HepG2 (cell line): ENCODE measurements at regions not wholly inside any gene's neighbourhood (a gene's known extent, or its start where the extent isn't known, plus 50 kb on each side); places are given as distances from the start of the nearest gene placed in this dataset.

ENCODE experiments used
- DMTF1 ChIP-seq: sonication (generic); formaldehyde crosslinking; IDR thresholded peaks from 2 replicates; pipeline ENCODE4 v1.4.0; 2020; ENCODE audit warnings: mild to moderate bottlenecking, missing genetic modification reagents
- HMG20B ChIP-seq: conservative IDR thresholded peaks from 2 replicates; pipeline ENCODE4 v1.6.1; 2016; ENCODE audit warnings: missing genetic modification reagents, missing compliant biosample characterization
- MEIS2 ChIP-seq: sonication (generic); formaldehyde crosslinking; IDR thresholded peaks from 2 replicates; pipeline ENCODE4 v1.9.0; 2021; ENCODE audit warnings: mild to moderate bottlenecking, missing genetic modification reagents
- UBTF ChIP-seq: sonication (generic); formaldehyde crosslinking; IDR thresholded peaks from 2 replicates; pipeline ENCODE4 v1.4.0; 2020; ENCODE audit warnings: mild to moderate bottlenecking, missing genetic modification reagents
- ZFP82 ChIP-seq: sonication (generic); formaldehyde crosslinking; IDR thresholded peaks from 2 replicates; pipeline ENCODE4 v1.5.1; 2020; ENCODE audit warnings: mild to moderate bottlenecking, missing genetic modification reagents, borderline replicate concordance
- TF ChIP-seq, protein P1 (sequence below), 2 experiments: IDR thresholded peaks; 2 replicates each; pipeline ENCODE4 v1.6.1; 2011 to 2012; ENCODE audit warnings: low read length in 2 of 2, borderline replicate concordance in 1 of 2, low read depth in 1 of 2, mild to moderate bottlenecking in 1 of 2, moderate library complexity in 1 of 2
- TF ChIP-seq, protein P2 (sequence below): sonication (generic); formaldehyde crosslinking; IDR thresholded peaks from 2 replicates; pipeline ENCODE4 v1.4.0; 2020; ENCODE audit warnings: missing genetic modification reagents

- TF ChIP-seq UBTF (CRISPR knock-in tag) (no peak), MEIS2 (CRISPR knock-in tag) (no peak), DMTF1 (CRISPR knock-in tag) (no peak), ZFP82 (CRISPR knock-in tag) (no peak), HMG20B (no peak)
- TF ChIP-seq, protein P1, sequence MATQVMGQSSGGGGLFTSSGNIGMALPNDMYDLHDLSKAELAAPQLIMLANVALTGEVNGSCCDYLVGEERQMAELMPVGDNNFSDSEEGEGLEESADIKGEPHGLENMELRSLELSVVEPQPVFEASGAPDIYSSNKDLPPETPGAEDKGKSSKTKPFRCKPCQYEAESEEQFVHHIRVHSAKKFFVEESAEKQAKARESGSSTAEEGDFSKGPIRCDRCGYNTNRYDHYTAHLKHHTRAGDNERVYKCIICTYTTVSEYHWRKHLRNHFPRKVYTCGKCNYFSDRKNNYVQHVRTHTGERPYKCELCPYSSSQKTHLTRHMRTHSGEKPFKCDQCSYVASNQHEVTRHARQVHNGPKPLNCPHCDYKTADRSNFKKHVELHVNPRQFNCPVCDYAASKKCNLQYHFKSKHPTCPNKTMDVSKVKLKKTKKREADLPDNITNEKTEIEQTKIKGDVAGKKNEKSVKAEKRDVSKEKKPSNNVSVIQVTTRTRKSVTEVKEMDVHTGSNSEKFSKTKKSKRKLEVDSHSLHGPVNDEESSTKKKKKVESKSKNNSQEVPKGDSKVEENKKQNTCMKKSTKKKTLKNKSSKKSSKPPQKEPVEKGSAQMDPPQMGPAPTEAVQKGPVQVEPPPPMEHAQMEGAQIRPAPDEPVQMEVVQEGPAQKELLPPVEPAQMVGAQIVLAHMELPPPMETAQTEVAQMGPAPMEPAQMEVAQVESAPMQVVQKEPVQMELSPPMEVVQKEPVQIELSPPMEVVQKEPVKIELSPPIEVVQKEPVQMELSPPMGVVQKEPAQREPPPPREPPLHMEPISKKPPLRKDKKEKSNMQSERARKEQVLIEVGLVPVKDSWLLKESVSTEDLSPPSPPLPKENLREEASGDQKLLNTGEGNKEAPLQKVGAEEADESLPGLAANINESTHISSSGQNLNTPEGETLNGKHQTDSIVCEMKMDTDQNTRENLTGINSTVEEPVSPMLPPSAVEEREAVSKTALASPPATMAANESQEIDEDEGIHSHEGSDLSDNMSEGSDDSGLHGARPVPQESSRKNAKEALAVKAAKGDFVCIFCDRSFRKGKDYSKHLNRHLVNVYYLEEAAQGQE (IDR thresholded peaks at IDR 0.05; ENCODE audit: borderline replicate concordance in 1 of 2, low read depth in 1 of 2, low read length in 2 of 2) = no peak
- TF ChIP-seq, protein P2, sequence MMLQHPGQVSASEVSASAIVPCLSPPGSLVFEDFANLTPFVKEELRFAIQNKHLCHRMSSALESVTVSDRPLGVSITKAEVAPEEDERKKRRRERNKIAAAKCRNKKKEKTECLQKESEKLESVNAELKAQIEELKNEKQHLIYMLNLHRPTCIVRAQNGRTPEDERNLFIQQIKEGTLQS = no peak
These were observed 730.4 kb downstream of the METTL4 start for GRCh38 chr18:1840878-1841277.
